Activated B cell treated with CpG ODN at 0.5 μM for 24 hours (primary cell): ENCODE measurements at regions not wholly inside any gene's neighbourhood (a gene's known extent, or its start where the extent isn't known, plus 50 kb on each side); places are given as distances from the start of the nearest gene placed in this dataset.

Experiments
- ATAC-seq: fragments of 200-7000 bp; cut with Tn5 transposase; one replicate; pipeline ENCODE4 v1.10.0; 2021; ENCODE audit warnings: low read depth, mild to moderate bottlenecking, moderate library complexity
- CTCF ChIA-PET: fragments of 350-600 bp; sonication (Branson Sonifier 250); formaldehyde crosslinking; loops from one replicate; lab custom pipeline; 2021; ENCODE audit warnings: antibody characterized with exemption; lab: Charles Lee
- POLR2A ChIA-PET: fragments of 350-600 bp; sonication (Branson Sonifier 250); formaldehyde crosslinking; loops from one replicate; lab custom pipeline; 2021; ENCODE audit warnings: antibody characterized with exemption; lab: Charles Lee
- DNase-seq: peaks from one replicate; pipeline ENCODE4 v3.0.0; 2022
- H3K27ac Mint-ChIP-seq: one replicate; pipeline ENCODE4 v1.8.0; 2020; ENCODE audit warnings: mixed read lengths
- H3K27me3 Mint-ChIP-seq: one replicate; pipeline ENCODE4 v1.8.0; 2021; ENCODE audit warnings: mixed read lengths
- H3K36me3 Mint-ChIP-seq: one replicate; pipeline ENCODE4 v1.8.0; 2021; ENCODE audit warnings: low read depth, mixed read lengths
- H3K4me1 Mint-ChIP-seq: one replicate; pipeline ENCODE4 v1.8.0; 2021; ENCODE audit warnings: mixed read lengths
- H3K4me3 Mint-ChIP-seq: one replicate; pipeline ENCODE4 v1.8.0; 2020; ENCODE audit warnings: mild to moderate bottlenecking, mixed read lengths
- H3K9me3 Mint-ChIP-seq: one replicate; pipeline ENCODE4 v1.8.0; 2020; ENCODE audit warnings: mixed read lengths
- CTCF ChIP-seq: fragments of 200-600 bp; IDR thresholded peaks from one replicate; pipeline ENCODE4 v1.8.0; 2022; ENCODE audit warnings: antibody characterized with exemption, mild to moderate bottlenecking
- intact Hi-C: fragments of 100-400 bp; cut with micrococcal nuclease; formaldehyde crosslinking; loops from one replicate; pipeline ENCODE4 v1.15.1; 2024

- no peak for DNase-seq
- no peak for TF ChIP-seq CTCF
- no peak for ATAC-seq
- Mint-ChIP-seq H3K4me3 (no peak overlapping the region), H3K27me3 (no peaks in the 10 kb centered on the region), H3K36me3 (no peaks in the 10 kb centered on the region), H3K9me3 (peaks cover 3% of the 10 kb centered on the region), H3K27ac (no peak overlapping the region), H3K4me1 (no peaks in the 10 kb centered on the region)
- intact Hi-C loops, result no loop called here
- ChIA-PET CTCF (no interaction called here), POLR2A (no interaction called here)
Measured at GRCh38 chr1:218880484-218881060, 293.1 kb upstream of the LYPLAL1 start.

- intact Hi-C loops, result no loop called here
- H3K4me1 Mint-ChIP-seq, result no peaks in the 10 kb centered on the region
- H3K9me3 Mint-ChIP-seq, result peaks cover 3% of the 10 kb centered on the region
- DNase-seq, result no peak
- ATAC-seq, result no peak
- H3K27ac Mint-ChIP-seq, result no peak overlapping the region
- H3K4me3 Mint-ChIP-seq, result no peak overlapping the region
- TF ChIP-seq CTCF, result no peak
- no peaks in the 10 kb centered on the region for H3K36me3 Mint-ChIP-seq
- ChIA-PET CTCF (no interaction called here), POLR2A (no interaction called here)
- H3K27me3 Mint-ChIP-seq, result no peaks in the 10 kb centered on the region
Measured at GRCh38 chr1:218882454-218882853, 291.2 kb upstream of the LYPLAL1 start.

- ChIA-PET CTCF (no interaction called here), POLR2A (no interaction called here)
- H3K9me3 Mint-ChIP-seq, result peaks cover 3% of the 10 kb centered on the region
- intact Hi-C loops, result no loop called here
- no peak for ATAC-seq
- no peak for TF ChIP-seq CTCF
- DNase-seq, result no peak
- no peaks in the 10 kb centered on the region for H3K36me3 Mint-ChIP-seq
- no peaks in the 10 kb centered on the region for H3K4me1 Mint-ChIP-seq
- no peak overlapping the region for H3K27ac Mint-ChIP-seq
- no peaks in the 10 kb centered on the region for H3K27me3 Mint-ChIP-seq
- H3K4me3 Mint-ChIP-seq, result no peak overlapping the region
Measured at GRCh38 chr1:218886101-218886871, 287.4 kb upstream of the LYPLAL1 start.

GRCh38 chr1:218887141-218887925, 286.3 kb upstream of the LYPLAL1 start:
- ATAC-seq (no peak), DNase-seq (no peak)
- H3K4me3 Mint-ChIP-seq, result no peak overlapping the region
- ChIA-PET POLR2A (no interaction called here), CTCF (no interaction called here)
- intact Hi-C loops, result no loop called here
- H3K27ac Mint-ChIP-seq, result no peak overlapping the region
- no peaks in the 10 kb centered on the region for H3K36me3 Mint-ChIP-seq
- no peak for TF ChIP-seq CTCF
- H3K27me3 Mint-ChIP-seq, result no peaks in the 10 kb centered on the region
- no peaks in the 10 kb centered on the region for H3K4me1 Mint-ChIP-seq
- H3K9me3 Mint-ChIP-seq, result peaks cover 3% of the 10 kb centered on the region

GRCh38 chr1:218890451-218890850, 283.2 kb upstream of the LYPLAL1 start:
- Mint-ChIP-seq H3K4me1 (no peaks in the 10 kb centered on the region), H3K36me3 (no peaks in the 10 kb centered on the region), H3K27me3 (peaks cover 2% of the 10 kb centered on the region), H3K9me3 (no peaks in the 10 kb centered on the region), H3K4me3 (no peak overlapping the region), H3K27ac (no peak overlapping the region)
- ATAC-seq (no peak), DNase-seq (no peak)
- ChIA-PET POLR2A (no interaction called here), CTCF (no interaction called here)
- TF ChIP-seq CTCF, result no peak
- intact Hi-C loops, result no loop called here
